GM12864 (cell line): ENCODE measurements at regions not wholly inside any gene's neighbourhood (a gene's known extent, or its start where the extent isn't known, plus 50 kb on each side); places are given as distances from the start of the nearest gene placed in this dataset.

Experiments
- DNase-seq: peaks from one replicate; pipeline ENCODE4 v3.0.0-alpha.2; 2011; ENCODE audit warnings: low read depth
- H3K4me3 ChIP-seq: 2 replicates; pipeline ENCODE4 v1.5.1; 2011; ENCODE audit warnings: mild to moderate bottlenecking, low read depth, low read length, control low read depth
- TF ChIP-seq, protein P1 (sequence below): IDR thresholded peaks from 2 replicates; pipeline ENCODE4 v1.5.1; 2011; ENCODE audit warnings: low read depth, mild to moderate bottlenecking, moderate library complexity, low read length, control low read depth, inconsistent platforms; ENCODE audit errors: missing control alignments

DNA sequence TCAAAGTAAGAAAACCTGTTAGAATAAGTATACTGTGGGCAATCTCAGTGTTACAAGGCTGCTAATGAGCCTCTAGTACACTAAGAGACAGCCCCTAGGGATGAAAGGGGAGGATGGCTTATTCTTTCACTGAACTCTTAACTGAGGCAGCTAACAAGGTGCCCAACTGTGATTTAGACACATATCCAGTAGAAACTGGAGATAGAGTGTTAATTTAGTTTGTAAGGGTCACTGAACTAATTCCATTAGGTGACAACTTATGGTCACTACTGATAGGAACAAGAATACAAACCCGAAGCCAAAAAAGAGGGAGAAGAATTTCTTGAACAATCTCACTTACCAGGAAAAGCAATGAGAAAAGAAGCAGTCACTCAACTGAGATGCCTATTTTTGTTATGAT lies 1010.6 kb downstream of the PCDH9 start:
- TF ChIP-seq, protein P1, sequence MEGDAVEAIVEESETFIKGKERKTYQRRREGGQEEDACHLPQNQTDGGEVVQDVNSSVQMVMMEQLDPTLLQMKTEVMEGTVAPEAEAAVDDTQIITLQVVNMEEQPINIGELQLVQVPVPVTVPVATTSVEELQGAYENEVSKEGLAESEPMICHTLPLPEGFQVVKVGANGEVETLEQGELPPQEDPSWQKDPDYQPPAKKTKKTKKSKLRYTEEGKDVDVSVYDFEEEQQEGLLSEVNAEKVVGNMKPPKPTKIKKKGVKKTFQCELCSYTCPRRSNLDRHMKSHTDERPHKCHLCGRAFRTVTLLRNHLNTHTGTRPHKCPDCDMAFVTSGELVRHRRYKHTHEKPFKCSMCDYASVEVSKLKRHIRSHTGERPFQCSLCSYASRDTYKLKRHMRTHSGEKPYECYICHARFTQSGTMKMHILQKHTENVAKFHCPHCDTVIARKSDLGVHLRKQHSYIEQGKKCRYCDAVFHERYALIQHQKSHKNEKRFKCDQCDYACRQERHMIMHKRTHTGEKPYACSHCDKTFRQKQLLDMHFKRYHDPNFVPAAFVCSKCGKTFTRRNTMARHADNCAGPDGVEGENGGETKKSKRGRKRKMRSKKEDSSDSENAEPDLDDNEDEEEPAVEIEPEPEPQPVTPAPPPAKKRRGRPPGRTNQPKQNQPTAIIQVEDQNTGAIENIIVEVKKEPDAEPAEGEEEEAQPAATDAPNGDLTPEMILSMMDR = no peak
- DNase-seq = no peak
- no peak overlapping the region for H3K4me3 ChIP-seq

DNA sequence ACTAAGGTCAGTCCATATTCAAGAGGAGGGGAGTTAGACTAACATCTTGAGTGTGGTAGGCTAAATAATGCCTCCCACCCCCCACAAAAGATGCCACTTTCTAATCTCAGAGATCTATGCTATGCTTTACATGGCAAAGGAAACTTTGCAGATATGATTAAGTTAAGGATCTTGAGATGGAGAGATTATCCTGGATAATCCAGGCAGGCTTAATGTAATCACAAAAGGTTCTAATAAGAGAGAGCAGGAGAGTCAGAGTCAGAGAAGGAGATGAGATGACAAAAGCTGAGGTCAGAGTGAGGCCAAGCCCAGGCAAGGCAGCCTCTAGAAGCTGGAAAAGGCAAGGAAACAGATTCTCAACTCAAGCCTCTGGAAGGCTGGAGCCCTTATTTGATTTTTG lies 1011.6 kb downstream of the PCDH9 start:
- no peak for DNase-seq
- TF ChIP-seq, protein P1 = no peak
- no peak overlapping the region for H3K4me3 ChIP-seq

DNA sequence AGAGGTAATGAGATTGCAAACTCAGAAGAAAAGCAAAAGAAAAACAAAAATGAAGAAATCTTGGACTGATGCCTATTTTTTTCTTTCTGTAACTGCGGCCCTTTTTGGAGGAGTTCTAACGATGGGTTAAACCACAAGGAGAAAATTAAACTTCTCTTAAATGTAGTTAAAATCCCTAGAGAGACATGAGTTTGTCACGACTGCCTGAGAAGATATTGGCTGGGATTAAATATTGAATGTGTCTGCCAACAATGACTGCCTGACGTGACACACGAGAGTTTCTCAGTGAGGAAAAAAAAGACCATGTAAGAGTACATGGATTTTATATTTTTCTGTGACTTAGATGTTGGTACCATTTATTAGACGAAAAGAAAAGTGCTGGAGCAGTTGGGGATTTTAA lies 1013.4 kb downstream of the PCDH9 start:
- TF ChIP-seq, protein P1 = no peak
- no peak overlapping the region for H3K4me3 ChIP-seq
- no peak for DNase-seq

DNA sequence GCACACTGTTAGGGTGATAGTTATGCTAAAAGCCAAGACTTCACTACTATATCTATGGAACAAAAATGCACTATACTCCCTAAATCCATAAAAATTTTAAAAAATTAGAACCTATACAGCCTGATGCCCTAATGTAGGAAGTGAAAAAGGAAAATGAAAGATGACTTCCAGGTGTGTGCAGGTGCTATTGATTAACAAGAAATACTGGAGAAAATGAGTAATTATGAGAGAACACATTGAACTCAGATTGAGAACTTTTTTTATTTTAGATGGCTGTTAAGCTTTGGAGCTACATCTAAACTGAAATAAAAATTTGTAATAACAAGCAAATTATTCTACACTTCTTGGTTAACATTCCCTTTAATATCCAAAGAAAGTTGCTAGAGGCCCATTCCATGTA lies 1015.7 kb downstream of the PCDH9 start:
- DNase-seq = no peak
- TF ChIP-seq, protein P1 = no peak
- H3K4me3 ChIP-seq = no peak overlapping the region

DNA sequence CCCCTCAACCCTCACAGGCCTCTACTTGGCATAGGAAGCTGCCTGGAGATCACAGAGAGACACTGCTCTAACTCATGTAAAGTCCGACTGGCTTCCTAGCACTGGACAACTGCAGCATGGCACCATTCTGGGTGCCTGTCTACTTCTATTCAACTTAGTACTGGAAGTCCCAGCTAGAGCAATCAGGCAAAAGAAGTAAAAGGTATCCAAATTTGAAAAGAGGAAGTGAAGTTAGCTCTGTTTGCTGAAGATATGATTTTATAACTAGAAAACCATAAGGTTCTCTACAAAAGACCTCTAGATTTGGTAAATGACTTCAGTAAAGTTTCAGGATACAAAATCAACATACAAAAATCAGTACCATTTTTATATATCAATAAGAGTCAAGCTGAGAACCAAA lies 1017.6 kb downstream of the PCDH9 start:
- no peak for DNase-seq
- TF ChIP-seq, protein P1 = no peak
- no peak overlapping the region for H3K4me3 ChIP-seq

DNA sequence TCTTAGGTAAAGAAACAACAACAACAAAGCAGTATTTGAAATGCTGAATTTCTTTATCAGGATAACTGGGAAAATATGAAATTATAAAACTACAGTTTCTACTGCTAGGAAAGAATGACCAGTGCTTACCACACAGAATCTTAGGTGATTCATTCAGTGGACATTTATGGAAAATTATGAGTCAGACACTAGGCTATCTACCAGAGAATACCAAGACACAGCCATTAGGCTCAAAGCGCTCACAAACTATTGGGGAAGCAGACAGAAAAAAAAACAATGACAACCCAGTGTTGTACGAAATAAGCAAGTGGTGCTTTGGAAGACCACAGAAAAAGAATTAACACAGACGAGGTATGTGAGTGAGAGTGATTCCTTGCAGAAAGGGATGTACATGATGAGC lies 1019.5 kb downstream of the PCDH9 start:
- TF ChIP-seq, protein P1 = no peak
- no peak overlapping the region for H3K4me3 ChIP-seq
- no peak for DNase-seq

DNA sequence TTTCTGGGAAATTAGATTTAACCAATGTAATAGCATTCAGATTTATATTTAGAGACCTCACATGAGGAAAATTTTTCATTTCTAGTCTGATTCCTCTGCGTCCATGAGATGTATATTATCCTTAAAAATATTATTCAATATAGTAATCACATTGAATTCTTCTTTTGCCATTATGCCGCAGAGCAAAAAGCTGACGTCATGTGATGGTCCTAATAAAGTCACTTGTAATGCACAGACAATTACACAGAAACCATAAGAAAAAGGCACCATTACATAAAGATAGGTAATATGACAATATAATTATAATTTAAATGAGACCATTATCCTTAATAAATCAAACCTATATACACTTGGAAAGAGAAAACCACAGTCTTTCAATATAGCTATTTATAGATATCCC lies 1021.5 kb downstream of the PCDH9 start:
- no peak for DNase-seq
- TF ChIP-seq, protein P1 = no peak
- no peak overlapping the region for H3K4me3 ChIP-seq
